Body of pancreas (tissue), 4 donors: ENCODE measurements at regions not wholly inside any gene's neighbourhood (a gene's known extent, or its start where the extent isn't known, plus 50 kb on each side); places are given as distances from the start of the nearest gene placed in this dataset.

Experiments used
- ATAC-seq: fragments of 150-250 bp; one replicate; pipeline ENCODE4 v1.9.1; 2016
- DNase-seq, 4 donors: peaks; one replicate each; pipeline ENCODE4 v3.0.0-alpha.2; 2019
- H3K27ac ChIP-seq, 4 donors: fragments of 200-600 bp; sonication (generic); 1 replicate in 3 of 4; 2 replicates in 1 of 4; pipeline versions ENCODE4 v1.5.1 to v1.6.1; 2016 to 2019; ENCODE audit warnings: mild to moderate bottlenecking in 1 of 4, mixed read lengths in 1 of 4, moderate library complexity in 1 of 4
- H3K27me3 ChIP-seq, 2 donors: fragments of 200-600 bp; sonication (generic); one replicate each; pipeline ENCODE4 v1.6.0; 2016; ENCODE audit warnings: mild to moderate bottlenecking in 1 of 2
- H3K36me3 ChIP-seq, 2 donors: fragments of 200-600 bp; sonication (generic); replicated peaks in 1 of 2; 2 replicates each; pipeline ENCODE4 v1.5.1; 2016; ENCODE audit warnings: low read depth in 2 of 2; ENCODE audit not compliant: insufficient read depth in 1 of 2
- H3K4me1 ChIP-seq: fragments of 200-600 bp; sonication (generic); one replicate; pipeline ENCODE4 v1.6.0; 2016
- H3K4me3 ChIP-seq, 2 donors: fragments of 200-600 bp; sonication (generic); 1 replicate in 1 of 2; 2 replicates in 1 of 2; pipeline ENCODE4 v1.5.1; 2016 to 2019
- H3K9me3 ChIP-seq, 3 donors: fragments of 200-600 bp; sonication (generic); 1 replicate in 2 of 3; 2 replicates in 1 of 3; pipeline ENCODE4 v1.5.1; 2016
- POLR2A ChIP-seq, 3 donors: fragments of 450-650 bp; IDR thresholded peaks; one replicate each; pipeline ENCODE4 v1.6.1; 2016; ENCODE audit warnings: antibody characterized with exemption in 3 of 3, mild to moderate bottlenecking in 2 of 3
- WGBS, 2 donors: methylation state at CpG; one replicate each; pipeline ENCODE4 v1.1.5; 2017; 5-methylcytosine and 5-hydroxymethylcytosine counted together
- intact Hi-C: fragments of 100-400 bp; cut with DNase I; formaldehyde crosslinking; loops from one replicate; pipeline ENCODE4 v1.15.1; 2023
- TF ChIP-seq, protein P1 (sequence below), 7 experiments: fragments of 450-650 bp in 4 of 7; fragments of 200-600 bp in 3 of 7; sonication (generic) in 3 of 7; IDR thresholded peaks; one replicate each; pipeline ENCODE4 v1.5.1; 2016 to 2019; ENCODE audit warnings: antibody characterized with exemption in 7 of 7

DNA sequence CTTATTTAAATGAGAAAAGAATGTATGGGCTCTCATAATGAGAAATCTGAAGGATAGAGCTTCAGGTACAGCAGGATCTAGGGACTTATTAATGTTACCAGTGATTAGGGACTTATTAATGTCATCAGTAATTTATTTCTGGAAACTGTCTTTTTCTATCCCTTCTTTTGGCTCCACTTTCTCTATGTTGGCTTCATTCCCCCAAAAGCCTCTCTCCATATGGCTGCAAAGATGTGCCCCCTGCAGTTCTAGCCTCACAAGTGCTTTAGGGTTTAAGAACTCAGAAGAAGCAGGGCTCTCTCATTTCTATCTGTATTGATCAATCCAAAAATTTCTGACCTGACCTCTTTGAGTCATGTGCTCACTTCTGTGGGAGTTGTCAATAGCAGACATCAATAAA, 480.9 kb downstream of the TXNL1 start:
- Histone ChIP-seq H3K27me3 (no peaks in the 10 kb centered on the region), H3K4me3 (no peak overlapping the region), H3K27ac (no peak overlapping the region), H3K36me3 (no peaks in the 10 kb centered on the region), H3K9me3 (no peaks in the 10 kb centered on the region), H3K4me1 (peaks cover 35% of the 10 kb centered on the region)
- DNase-seq (no peak), ATAC-seq (no peak)
- intact Hi-C loops, result no loop called here
- TF ChIP-seq POLR2A (IDR thresholded peaks at IDR 0.05), result no peak
- TF ChIP-seq, protein P1, sequence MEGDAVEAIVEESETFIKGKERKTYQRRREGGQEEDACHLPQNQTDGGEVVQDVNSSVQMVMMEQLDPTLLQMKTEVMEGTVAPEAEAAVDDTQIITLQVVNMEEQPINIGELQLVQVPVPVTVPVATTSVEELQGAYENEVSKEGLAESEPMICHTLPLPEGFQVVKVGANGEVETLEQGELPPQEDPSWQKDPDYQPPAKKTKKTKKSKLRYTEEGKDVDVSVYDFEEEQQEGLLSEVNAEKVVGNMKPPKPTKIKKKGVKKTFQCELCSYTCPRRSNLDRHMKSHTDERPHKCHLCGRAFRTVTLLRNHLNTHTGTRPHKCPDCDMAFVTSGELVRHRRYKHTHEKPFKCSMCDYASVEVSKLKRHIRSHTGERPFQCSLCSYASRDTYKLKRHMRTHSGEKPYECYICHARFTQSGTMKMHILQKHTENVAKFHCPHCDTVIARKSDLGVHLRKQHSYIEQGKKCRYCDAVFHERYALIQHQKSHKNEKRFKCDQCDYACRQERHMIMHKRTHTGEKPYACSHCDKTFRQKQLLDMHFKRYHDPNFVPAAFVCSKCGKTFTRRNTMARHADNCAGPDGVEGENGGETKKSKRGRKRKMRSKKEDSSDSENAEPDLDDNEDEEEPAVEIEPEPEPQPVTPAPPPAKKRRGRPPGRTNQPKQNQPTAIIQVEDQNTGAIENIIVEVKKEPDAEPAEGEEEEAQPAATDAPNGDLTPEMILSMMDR (IDR thresholded peaks at IDR 0.05), result no peak

DNA sequence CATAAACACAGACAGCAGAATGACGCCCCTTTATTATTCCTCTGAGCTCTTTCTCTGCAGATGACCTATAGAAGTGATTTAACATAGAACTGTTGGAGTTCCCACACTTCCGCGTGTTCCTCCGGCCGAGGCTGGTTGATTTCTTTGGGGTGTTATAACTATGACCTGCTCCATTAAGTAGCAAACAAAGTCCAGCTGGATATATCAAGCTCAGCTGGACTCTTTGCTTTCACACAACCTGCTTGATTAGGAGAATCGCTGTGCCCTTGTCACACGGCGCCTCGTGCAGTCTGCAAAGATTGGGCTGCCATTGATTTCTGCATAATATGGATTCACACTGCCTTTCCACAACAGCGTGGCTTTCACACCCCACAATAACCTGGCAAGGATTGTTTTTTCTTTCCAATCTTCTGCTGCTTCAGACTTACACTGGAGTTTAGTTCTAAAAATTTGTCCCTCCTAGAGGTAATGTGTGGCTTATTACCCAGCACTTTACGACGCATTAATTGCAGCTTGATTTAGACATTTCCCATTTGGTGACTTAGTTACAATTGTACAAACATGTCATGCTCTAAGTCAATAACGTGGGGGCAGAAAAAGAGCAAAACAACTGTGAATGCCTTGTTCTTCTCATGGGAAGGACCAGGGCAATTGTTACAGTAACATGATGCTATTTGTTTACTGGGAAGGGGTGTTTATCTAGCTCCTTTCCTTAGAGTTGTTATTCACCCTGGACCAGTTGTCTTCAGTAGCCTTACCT, 485.7 kb downstream of the TXNL1 start:
- Histone ChIP-seq H3K36me3 (no peaks in the 10 kb centered on the region), H3K9me3 (no peaks in the 10 kb centered on the region), H3K4me1 (peaks cover 15% of the 10 kb centered on the region), H3K4me3 (no peak overlapping the region), H3K27ac (no peak overlapping the region), H3K27me3 (no peaks in the 10 kb centered on the region)
- intact Hi-C loops, result no loop called here
- DNase-seq (peak in 1 of 4 donors; percentile 20), ATAC-seq (peak; percentile 48)
- WGBS, 2 donors, result 43 to 46% methylated on average over 13 of the region's 13 CpGs
- TF ChIP-seq POLR2A (IDR thresholded peaks at IDR 0.05), result no peak
- TF ChIP-seq, protein P1 (IDR thresholded peaks at IDR 0.05), result no peak

DNA sequence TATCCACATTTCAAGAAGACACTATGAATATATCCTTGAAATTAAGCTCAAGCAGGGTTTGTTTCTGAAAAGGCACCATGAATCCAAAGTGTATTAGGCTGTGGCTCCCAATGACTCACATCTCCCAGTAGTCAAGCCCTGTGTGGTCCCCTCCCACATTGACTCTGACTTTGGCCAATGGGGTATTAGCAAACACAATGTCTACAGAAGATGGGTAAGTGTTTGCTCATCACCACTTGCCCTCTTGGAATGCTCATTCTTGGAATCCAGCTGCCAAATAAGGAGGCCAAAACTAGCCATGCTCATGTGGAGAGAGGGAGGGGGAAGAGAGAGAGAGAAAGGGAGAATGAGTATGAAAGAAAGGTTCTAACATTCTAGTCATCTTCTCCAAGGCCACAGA, 490.0 kb downstream of the TXNL1 start:
- no peaks in the 10 kb centered on the region for H3K9me3 ChIP-seq
- no peaks in the 10 kb centered on the region for H3K27me3 ChIP-seq
- peaks cover 15% of the 10 kb centered on the region for H3K4me1 ChIP-seq
- ATAC-seq (no peak), DNase-seq (no peak)
- no peak overlapping the region for H3K27ac ChIP-seq
- intact Hi-C loops, result no loop called here
- no peaks in the 10 kb centered on the region for H3K36me3 ChIP-seq
- TF ChIP-seq, protein P1 (IDR thresholded peaks at IDR 0.05), result no peak
- no peak for TF ChIP-seq POLR2A (IDR thresholded peaks at IDR 0.05)
- no peak overlapping the region for H3K4me3 ChIP-seq

DNA sequence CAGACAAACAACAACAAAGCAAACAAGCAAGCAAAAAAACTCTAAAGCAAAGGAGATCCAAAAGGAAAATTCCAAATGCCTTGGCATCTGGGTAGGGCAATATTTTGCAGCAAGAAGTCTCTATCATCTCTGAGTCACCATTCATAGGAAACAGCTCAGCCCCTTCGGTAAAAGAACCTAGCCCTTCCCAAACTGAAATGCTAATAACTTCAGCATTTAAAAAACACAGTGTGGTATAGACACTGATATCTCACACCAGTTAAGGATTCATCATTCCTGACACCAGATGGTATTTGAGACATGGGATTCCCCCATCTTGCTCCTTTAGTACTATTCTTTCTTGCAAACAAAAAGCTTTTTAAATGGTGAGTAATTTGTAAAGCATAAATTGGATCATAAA, 491.8 kb downstream of the TXNL1 start:
- Histone ChIP-seq H3K36me3 (no peaks in the 10 kb centered on the region), H3K27ac (no peak overlapping the region), H3K9me3 (no peaks in the 10 kb centered on the region), H3K4me1 (no peaks in the 10 kb centered on the region), H3K4me3 (no peak overlapping the region), H3K27me3 (no peaks in the 10 kb centered on the region)
- 92 to 94% methylated on average over 1 of the region's 1 CpG for WGBS, 2 donors
- ATAC-seq (no peak), DNase-seq (no peak)
- intact Hi-C loops, result no loop called here
- no peak for TF ChIP-seq POLR2A (IDR thresholded peaks at IDR 0.05)
- TF ChIP-seq, protein P1 (IDR thresholded peaks at IDR 0.05), result no peak

DNA sequence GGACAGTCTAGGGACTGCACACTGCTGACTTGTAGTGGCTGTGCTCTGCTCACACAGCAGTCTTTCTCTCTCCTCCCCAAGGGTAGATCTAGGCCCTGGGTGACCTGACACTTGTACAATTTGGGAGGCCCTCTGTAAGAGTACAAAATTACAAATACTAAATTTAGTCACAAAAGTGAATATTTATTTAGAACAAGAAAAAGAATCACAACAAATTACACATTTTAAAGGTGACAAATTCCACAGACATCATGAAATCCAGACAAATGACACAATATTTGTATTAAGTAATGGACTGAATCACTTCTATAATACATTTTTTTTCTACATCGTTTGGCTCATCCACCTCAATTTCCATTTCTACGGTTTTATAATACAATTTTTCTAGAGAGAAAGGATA, 496.4 kb downstream of the TXNL1 start:
- TF ChIP-seq POLR2A (IDR thresholded peaks at IDR 0.05), result no peak
- TF ChIP-seq, protein P1 (IDR thresholded peaks at IDR 0.05), result no peak
- Histone ChIP-seq H3K9me3 (no peaks in the 10 kb centered on the region), H3K27me3 (no peaks in the 10 kb centered on the region), H3K4me3 (no peak overlapping the region), H3K27ac (no peak overlapping the region), H3K36me3 (no peaks in the 10 kb centered on the region), H3K4me1 (no peaks in the 10 kb centered on the region)
- ATAC-seq (no peak), DNase-seq (no peak)
- WGBS, 2 donors, result 80 to 83% methylated on average over 2 of the region's 2 CpGs
- intact Hi-C loops, result no loop called here
